ENCODE measurements at regions not wholly inside any gene's neighbourhood (a gene's known extent, or its start where the extent isn't known, plus 50 kb on each side); places are given as distances from the start of the nearest gene placed in this dataset.

- no peak for DNase-seq (ENCODE audit: low spot score)
- TF ChIP-seq CTCF (IDR thresholded peaks at IDR 0.05; ENCODE audit: extremely low read depth, missing control alignments), result no peak
Measured at GRCh38 chr5:25764733-25765132, 1120.0 kb upstream of the CDH10 start.

DNA sequence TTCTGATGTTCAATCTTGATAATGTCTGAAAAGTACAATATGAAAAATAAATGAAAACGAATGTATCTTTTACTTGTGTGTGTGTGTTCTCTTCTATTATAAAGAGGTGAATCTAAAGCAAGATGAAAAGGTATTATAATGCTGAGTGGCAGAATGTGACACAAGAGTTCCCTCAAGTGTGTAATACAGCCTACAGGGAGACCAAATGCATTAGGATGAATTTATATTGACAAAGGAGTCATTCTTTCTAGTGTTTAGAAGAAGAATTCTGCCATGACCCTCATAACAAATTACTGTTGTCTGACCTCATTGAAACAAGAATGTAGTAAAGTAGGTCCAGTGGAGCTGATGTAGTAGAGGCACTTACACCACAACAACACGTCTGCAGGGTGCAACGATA, 1119.0 kb upstream of the CDH10 start:
- no peak for DNase-seq (ENCODE audit: low spot score)
- TF ChIP-seq CTCF (IDR thresholded peaks at IDR 0.05; ENCODE audit: extremely low read depth, missing control alignments), result no peak

GRCh38 chr5:25754895-25755294, 1110.1 kb upstream of the CDH10 start:
- DNase-seq (ENCODE audit: low spot score), result no peak
- no peak for TF ChIP-seq CTCF (IDR thresholded peaks at IDR 0.05; ENCODE audit: extremely low read depth, missing control alignments)

DNA sequence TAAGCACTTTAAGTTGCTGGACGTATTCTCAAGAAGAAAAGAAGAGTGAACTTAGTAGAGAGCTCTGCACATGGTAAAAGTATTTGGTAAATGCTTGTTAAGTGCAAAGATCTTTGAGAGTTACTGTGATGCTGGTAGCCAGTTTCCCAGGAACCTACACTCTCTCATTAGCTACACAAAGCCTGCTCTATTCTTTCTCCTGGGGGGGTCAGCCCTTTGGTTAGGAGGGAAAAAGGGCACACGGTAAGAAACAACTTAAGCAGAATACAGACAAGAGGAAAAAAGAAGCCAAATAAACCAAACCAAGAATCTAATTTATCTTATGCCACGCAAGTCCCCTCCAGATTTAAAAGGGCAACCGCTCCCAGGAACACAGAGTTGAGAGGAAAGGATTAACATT, 1100.1 kb upstream of the CDH10 start:
- no peak for TF ChIP-seq CTCF (IDR thresholded peaks at IDR 0.05; ENCODE audit: extremely low read depth, missing control alignments)
- no peak for DNase-seq (ENCODE audit: low spot score)

- DNase-seq (ENCODE audit: low spot score), result no peak
- TF ChIP-seq CTCF (IDR thresholded peaks at IDR 0.05; ENCODE audit: extremely low read depth, missing control alignments), result no peak
Measured at GRCh38 chr5:25716680-25717079, 1071.9 kb upstream of the CDH10 start.

DNA sequence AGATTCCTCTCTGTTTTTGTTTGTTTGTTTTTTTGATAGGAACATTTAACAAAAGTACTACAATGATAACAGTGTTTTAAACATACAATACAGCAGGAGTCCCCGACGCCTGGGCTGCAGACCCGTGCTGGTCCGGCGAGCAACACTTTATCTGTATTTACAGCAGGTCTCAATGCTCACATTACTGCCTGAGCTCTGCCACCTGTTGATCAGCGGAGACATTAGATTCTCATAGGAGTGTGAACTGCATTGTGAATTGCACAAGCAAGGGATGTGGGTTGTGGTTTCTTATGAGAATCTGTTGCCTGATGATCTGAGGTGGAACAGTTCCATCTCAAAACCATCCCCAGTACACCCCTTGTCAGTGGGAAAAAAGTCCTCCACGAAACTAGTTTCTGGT, 1068.5 kb upstream of the CDH10 start:
- no peak for DNase-seq (ENCODE audit: low spot score)
- no peak for TF ChIP-seq CTCF (IDR thresholded peaks at IDR 0.05; ENCODE audit: extremely low read depth, missing control alignments)

DNA sequence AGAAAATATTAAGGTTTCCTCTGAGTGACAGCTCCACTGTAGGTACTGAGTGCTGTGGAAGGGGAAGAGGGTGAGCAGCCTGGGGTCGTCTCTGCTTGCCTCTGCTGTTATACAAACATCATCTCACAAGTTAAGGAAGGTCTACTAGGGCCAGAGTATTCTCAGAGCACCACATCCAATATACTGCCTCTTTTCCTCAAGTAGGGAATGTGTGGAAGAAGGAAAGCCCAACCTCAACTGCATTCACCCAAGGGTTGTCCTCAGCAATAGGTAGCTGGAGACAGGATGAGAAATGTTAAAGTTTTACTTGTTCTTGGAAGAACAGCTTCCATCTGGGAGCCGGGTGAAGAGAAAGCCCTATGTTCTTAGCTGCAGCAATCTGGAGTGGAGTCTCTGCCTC, 1062.3 kb upstream of the CDH10 start:
- TF ChIP-seq CTCF (IDR thresholded peaks at IDR 0.05; ENCODE audit: extremely low read depth, missing control alignments), result no peak
- DNase-seq (ENCODE audit: low spot score), result no peak

Data from GM20000 (cell line).